Coronary artery (tissue), 2 donors: ENCODE measurements at regions not wholly inside any gene's neighbourhood (a gene's known extent, or its start where the extent isn't known, plus 50 kb on each side); places are given as distances from the start of the nearest gene placed in this dataset.
A peak's percentile ranks its signal among the peaks of the same experiment; 100 is the strongest.

Source experiments
- DNase-seq: peaks from one replicate; pipeline ENCODE4 v3.0.0-alpha.2; 2017; ENCODE audit warnings: low spot score
- H3K27ac ChIP-seq, 2 donors: fragments of 200-600 bp; sonication (generic); one replicate each; pipeline ENCODE4 v1.5.1; 2016 to 2019
- H3K4me3 ChIP-seq: fragments of 200-600 bp; sonication (generic); 2 replicates; pipeline ENCODE4 v1.5.1; 2016; ENCODE audit warnings: mild to moderate bottlenecking, moderate library complexity
- TF ChIP-seq, protein P1 (sequence below): fragments of 200-600 bp; sonication (generic); IDR thresholded peaks from one replicate; pipeline ENCODE4 v1.5.1; 2019; ENCODE audit warnings: antibody characterized with exemption

DNA sequence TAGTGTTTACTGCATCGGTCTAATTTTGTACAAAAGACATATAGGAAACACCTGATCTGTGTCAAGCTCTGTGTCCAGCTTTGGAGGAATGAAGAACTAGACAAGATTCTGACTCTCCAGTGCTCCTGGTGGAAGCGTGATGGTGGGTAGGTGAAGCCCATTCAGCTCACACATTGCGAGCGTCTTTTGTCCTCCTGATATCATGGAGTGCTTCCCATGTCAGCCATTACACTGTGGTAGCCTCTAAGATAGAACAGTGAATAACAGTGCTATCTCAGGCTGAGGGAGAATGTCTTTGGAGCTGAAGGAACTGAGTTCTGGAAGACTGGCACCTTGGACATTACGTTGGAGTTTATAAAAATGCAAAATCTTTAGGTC lies 350.2 kb downstream of the CYRIA start:
- no peak for DNase-seq
- Histone ChIP-seq H3K27ac (no peak overlapping the region), H3K4me3 (no peak overlapping the region)
- TF ChIP-seq, protein P1, sequence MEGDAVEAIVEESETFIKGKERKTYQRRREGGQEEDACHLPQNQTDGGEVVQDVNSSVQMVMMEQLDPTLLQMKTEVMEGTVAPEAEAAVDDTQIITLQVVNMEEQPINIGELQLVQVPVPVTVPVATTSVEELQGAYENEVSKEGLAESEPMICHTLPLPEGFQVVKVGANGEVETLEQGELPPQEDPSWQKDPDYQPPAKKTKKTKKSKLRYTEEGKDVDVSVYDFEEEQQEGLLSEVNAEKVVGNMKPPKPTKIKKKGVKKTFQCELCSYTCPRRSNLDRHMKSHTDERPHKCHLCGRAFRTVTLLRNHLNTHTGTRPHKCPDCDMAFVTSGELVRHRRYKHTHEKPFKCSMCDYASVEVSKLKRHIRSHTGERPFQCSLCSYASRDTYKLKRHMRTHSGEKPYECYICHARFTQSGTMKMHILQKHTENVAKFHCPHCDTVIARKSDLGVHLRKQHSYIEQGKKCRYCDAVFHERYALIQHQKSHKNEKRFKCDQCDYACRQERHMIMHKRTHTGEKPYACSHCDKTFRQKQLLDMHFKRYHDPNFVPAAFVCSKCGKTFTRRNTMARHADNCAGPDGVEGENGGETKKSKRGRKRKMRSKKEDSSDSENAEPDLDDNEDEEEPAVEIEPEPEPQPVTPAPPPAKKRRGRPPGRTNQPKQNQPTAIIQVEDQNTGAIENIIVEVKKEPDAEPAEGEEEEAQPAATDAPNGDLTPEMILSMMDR, result no peak

DNA sequence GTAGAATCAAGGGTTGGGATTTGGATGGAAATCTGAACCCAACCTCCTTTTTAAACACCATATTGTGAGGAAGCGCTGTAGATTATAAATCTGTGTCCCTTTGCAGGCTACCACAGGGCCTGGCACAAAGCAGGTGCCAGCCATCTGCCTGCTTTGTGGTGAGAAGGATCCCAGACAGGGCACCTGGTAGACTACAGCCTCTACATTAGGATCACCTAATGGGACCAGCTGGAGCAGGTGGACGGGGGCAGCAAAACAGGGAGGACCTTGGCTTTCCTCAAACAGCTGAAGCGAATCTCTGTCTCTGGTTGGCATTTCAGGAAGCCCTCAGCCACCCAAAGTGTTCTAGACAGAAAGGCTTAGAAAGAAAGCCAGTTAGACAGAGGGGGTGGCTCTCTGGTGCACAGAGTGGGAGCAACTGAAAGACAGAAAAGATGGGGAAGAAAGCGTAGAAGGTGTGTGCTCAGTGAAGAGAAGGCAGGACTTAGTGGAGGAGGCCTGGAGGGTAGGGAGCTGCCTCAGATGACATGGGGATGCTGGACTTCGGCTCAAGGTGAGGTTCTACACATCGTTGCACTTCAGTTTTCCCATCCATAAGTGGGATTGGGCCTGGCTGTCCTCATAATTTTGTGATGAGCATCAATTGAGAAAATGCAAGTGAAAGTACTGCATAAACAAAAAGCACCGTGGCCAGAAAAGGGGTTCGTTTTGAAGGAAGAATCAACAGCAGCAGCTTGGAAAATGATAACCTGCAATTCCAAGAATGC lies 350.8 kb downstream of the CYRIA start:
- no peak overlapping the region for H3K4me3 ChIP-seq
- no peak for DNase-seq
- H3K27ac ChIP-seq, result no peak overlapping the region
- TF ChIP-seq, protein P1, result no peak

DNA sequence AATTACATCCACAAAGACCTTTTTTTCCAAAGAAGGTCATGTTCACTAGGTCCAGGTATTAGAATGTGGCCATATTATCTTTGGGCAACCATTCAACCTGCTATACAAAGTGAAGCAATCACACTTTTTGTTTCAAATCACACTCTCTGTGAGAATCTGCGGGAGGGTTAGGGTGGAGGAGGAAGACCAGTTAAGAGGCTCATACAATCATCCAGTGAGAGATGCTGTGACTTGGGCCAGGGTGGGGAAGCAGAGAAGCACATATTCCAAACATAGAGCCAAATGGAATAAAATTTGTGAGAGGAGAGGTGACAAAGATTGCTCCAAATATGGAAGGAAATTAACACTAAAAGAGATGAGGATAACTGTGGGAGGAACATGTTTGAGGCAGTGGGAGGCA lies 351.6 kb downstream of the CYRIA start:
- Histone ChIP-seq H3K27ac (no peak overlapping the region), H3K4me3 (no peak overlapping the region)
- TF ChIP-seq, protein P1, result no peak
- no peak for DNase-seq

DNA sequence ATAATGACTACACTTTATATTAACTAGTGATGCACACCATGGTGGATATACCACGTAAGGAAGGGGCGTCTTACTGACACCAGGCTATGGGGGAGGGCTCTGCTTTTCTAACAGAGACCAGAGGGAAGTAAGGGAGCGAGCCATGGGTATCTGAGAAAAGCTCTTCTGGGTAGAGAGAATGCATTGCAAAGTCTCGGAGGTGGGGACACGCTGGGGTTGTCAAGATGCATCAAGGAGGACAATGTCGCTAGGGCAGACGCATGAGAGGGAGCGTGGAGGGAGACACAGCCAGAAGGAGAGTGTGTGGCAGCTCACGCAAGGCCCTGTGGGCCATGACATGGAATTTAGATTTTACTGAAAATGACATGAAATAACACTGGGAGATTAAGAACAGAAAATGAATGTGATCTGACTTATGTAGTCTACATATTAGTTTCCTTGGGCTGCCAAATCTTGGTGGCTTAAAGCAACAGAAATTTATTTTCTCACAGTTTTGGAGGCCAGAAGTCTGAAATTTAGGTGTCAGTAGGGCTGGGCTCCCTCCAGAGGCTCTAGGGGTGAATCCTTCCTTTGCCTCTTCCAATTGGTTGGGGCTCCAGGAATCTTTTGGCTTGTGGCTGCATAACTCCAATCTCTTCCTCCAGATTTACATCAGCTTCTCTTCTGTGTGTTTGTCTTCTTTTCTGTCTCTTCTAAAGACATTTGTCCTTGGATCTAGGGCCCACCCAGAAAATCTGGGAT lies 352.2 kb downstream of the CYRIA start:
- peak; percentile 40 for DNase-seq
- H3K27ac ChIP-seq, result no peak overlapping the region
- TF ChIP-seq, protein P1, result no peak
- no peak overlapping the region for H3K4me3 ChIP-seq

DNA sequence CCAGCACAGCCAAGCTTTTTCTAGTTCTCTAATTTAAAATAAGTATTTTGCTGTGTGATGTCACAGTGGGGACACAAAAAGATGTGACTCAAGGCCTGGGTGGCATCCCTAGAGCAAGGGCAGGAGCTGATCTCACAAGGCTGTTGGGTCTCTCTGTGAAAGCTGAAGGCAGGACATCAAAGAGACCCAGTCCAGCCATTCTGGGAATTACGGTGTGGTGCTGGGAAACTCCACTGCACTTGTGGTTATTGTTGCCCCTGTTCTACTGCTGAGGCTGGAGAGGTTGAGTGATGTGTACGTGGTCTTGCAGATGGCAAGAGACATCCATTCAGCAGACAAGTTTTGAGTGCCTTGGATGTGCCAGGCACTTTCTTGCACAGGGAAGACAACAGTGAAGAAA lies 352.9 kb downstream of the CYRIA start:
- no peak for DNase-seq
- H3K27ac ChIP-seq, result no peak overlapping the region
- TF ChIP-seq, protein P1, result no peak

DNA sequence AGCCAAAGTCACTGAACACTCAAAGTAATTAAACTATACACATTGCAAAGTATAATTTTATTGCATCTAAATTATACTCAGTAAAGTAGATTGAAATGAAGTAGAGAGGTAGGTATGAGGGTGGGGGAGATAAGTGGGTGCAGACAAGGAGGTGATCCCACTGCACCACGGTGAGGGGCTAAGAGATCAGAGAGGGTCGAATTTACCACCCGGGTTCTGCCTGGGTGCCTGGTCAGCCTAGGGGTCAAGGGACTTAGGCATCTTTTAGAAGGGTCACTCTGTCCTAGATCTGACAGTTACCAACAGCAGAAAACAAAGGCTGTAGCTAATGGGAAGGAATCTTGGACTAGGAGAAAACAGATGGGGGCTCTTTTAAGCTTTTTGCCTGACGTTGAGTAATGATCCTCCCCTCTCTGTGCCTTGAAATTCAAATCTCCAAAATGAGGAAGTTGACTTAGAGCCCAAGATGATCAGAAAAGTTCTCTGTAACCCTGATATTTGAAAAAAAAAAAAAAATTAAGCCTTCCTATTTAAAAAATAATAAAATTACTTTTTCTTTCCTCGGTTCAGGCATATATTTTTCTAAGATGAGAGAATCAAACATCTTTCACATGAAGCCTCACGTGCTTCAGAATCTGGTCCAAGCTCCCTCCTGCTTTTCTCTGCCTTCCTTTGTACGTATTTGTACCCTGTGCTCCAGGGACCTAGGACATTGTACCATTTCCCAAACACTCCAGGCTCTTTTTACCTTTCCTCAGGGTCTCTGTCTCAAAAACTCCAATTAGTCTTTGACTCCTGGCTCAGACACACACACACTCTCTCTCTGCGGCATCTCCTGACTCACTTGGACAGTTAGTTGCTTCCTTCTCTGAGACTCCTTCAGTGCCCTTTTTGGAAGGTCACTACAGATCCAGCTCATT lies 353.9 kb downstream of the CYRIA start:
- no peak for DNase-seq
- Histone ChIP-seq H3K27ac (no peak overlapping the region), H3K4me3 (no peak overlapping the region)
- TF ChIP-seq, protein P1, result no peak

More for the DNA sequence above, 352.9 kb downstream of the CYRIA start:
- no peak overlapping the region for H3K4me3 ChIP-seq
